ENCODE measurements at regions not wholly inside any gene's neighbourhood (a gene's known extent, or its start where the extent isn't known, plus 50 kb on each side); places are given as distances from the start of the nearest gene placed in this dataset.

DNA sequence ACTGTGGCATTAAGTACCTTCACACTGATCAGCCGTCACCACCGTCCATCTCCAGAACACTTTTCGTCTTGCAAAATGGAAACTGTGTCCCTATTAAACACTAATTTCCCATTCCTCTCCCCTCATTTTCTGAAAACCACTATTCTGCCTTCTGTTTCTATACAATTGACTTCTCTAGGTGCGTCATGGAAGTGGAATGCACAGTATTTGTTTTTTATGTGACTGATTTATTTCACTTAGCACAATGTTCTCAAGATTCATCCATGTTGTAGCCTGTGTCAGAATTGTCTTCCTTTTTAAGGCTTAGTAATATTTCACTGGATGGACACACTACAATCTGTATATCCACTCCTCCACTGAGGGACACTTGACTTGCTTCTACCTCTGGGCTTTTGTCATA is 53.8 kb upstream of the PDE10A start:
- DNase-seq (ENCODE audit: low read depth) (no peak), FAIRE-seq (no peak)
- H3K4me3 ChIP-seq (ENCODE audit: low read depth, low read length): no peak overlapping the region
- no peaks in the 10 kb centered on the region for H3K36me3 ChIP-seq (ENCODE audit: control insufficient read depth, insufficient read depth, low read length)
- H3K27me3 ChIP-seq (ENCODE audit: control insufficient read depth, insufficient read depth, low read length): no peaks in the 10 kb centered on the region
- TF ChIP-seq, protein P1, sequence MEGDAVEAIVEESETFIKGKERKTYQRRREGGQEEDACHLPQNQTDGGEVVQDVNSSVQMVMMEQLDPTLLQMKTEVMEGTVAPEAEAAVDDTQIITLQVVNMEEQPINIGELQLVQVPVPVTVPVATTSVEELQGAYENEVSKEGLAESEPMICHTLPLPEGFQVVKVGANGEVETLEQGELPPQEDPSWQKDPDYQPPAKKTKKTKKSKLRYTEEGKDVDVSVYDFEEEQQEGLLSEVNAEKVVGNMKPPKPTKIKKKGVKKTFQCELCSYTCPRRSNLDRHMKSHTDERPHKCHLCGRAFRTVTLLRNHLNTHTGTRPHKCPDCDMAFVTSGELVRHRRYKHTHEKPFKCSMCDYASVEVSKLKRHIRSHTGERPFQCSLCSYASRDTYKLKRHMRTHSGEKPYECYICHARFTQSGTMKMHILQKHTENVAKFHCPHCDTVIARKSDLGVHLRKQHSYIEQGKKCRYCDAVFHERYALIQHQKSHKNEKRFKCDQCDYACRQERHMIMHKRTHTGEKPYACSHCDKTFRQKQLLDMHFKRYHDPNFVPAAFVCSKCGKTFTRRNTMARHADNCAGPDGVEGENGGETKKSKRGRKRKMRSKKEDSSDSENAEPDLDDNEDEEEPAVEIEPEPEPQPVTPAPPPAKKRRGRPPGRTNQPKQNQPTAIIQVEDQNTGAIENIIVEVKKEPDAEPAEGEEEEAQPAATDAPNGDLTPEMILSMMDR (IDR thresholded peaks at IDR 0.05; ENCODE audit: insufficient read depth, low read length, severe bottlenecking): no peak

DNA sequence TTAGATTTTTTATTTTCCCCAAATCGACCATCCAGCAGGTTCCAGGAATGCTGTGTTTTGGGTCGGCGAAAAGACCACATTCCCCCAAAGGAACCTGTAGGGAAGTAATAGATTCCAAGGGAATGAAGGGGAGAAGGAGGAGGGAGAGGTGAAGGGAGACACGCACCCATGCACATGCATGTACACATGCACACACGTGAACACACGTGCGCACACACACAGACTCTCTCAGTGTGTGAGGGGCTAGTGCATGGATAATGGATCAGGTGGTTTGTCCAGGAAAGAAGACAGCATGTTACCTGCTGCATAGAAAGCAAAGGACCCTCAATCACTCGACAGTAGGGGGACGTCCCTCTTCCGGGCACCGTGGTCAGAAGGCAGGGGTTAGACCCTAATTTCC is 52.4 kb upstream of the PDE10A start:
- TF ChIP-seq, protein P1 (IDR thresholded peaks at IDR 0.05; ENCODE audit: insufficient read depth, low read length, severe bottlenecking): no peak
- FAIRE-seq: no peak
- Histone ChIP-seq H3K4me3 (ENCODE audit: low read depth, low read length) (no peak overlapping the region), H3K36me3 (ENCODE audit: control insufficient read depth, insufficient read depth, low read length) (no peaks in the 10 kb centered on the region), H3K27me3 (ENCODE audit: control insufficient read depth, insufficient read depth, low read length) (no peaks in the 10 kb centered on the region)
- DNase-seq (ENCODE audit: low read depth): no peak

DNA sequence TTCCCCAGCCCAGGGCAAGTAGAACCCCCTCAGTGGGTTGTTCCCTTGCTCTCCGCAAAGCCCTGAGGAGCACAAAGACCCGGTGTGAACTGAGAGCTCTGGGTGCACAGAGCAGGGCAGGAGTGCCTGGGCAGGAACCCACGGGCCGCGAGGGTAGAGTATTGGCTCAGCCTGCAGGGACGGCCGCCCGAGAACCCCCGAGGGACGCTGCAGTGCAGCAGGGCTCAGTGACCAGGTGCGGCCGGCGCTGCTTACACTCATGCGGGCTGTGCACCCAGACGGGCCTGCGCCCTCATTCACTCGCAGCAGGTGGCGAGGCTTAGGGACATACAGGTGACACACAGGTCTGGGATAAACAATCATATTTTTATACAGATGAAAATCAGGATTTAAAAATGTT is 51.9 kb upstream of the PDE10A start:
- TF ChIP-seq, protein P1 (IDR thresholded peaks at IDR 0.05; ENCODE audit: insufficient read depth, low read length, severe bottlenecking): no peak
- no peak for FAIRE-seq
- Histone ChIP-seq H3K4me3 (ENCODE audit: low read depth, low read length) (no peak overlapping the region), H3K36me3 (ENCODE audit: control insufficient read depth, insufficient read depth, low read length) (no peaks in the 10 kb centered on the region), H3K27me3 (ENCODE audit: control insufficient read depth, insufficient read depth, low read length) (no peaks in the 10 kb centered on the region)
- DNase-seq (ENCODE audit: low read depth): no peak

DNA sequence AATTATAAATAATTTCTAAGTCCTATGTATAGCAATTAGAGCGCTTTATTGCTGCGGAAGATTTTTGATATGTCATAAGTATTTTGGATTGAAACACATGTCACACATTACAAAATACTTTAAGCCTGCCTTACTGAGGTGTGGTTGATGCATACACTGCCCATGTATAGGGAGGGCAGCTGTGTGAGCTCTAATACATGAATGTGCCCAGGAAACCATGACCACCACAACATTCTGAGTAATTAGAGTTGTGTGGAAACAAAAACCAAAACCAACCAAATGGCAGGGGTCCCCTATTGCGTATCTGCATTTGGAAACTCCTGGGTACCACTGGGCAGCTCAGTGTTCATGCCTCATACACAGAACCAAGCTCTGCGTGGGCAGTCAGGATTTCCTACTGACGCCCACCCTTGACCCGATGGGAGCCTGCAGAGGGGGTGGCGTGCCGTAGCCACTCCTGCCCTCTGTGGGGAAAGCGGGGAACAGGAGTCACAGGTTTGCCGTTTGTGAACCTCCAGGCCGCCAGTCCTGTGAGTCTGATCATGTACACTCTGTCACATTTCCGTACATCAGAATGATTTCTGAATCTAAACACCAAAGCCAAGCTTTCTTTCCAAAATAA is 50.9 kb upstream of the PDE10A start:
- no peak for DNase-seq (ENCODE audit: low read depth)
- Histone ChIP-seq H3K4me3 (ENCODE audit: low read depth, low read length) (no peak overlapping the region), H3K27me3 (ENCODE audit: control insufficient read depth, insufficient read depth, low read length) (no peaks in the 10 kb centered on the region), H3K36me3 (ENCODE audit: control insufficient read depth, insufficient read depth, low read length) (no peaks in the 10 kb centered on the region)
- FAIRE-seq: no peak
- TF ChIP-seq, protein P1 (IDR thresholded peaks at IDR 0.05; ENCODE audit: insufficient read depth, low read length, severe bottlenecking): no peak
